DMS153 treated with DMSO at 0.1 percent for 48 hours (cell line): ENCODE measurements at regions not wholly inside any gene's neighbourhood (a gene's known extent, or its start where the extent isn't known, plus 50 kb on each side); places are given as distances from the start of the nearest gene placed in this dataset.

Experiments
- DNase-seq: peaks from one replicate; lab custom pipeline; 2025; ENCODE audit not compliant: unreplicated experiment; lab: John Stamatoyannopoulos, UW

- DNase-seq = no peak
Measured at GRCh38 chr5:38101897-38102296, 156.5 kb upstream of the EGFLAM start.

DNA sequence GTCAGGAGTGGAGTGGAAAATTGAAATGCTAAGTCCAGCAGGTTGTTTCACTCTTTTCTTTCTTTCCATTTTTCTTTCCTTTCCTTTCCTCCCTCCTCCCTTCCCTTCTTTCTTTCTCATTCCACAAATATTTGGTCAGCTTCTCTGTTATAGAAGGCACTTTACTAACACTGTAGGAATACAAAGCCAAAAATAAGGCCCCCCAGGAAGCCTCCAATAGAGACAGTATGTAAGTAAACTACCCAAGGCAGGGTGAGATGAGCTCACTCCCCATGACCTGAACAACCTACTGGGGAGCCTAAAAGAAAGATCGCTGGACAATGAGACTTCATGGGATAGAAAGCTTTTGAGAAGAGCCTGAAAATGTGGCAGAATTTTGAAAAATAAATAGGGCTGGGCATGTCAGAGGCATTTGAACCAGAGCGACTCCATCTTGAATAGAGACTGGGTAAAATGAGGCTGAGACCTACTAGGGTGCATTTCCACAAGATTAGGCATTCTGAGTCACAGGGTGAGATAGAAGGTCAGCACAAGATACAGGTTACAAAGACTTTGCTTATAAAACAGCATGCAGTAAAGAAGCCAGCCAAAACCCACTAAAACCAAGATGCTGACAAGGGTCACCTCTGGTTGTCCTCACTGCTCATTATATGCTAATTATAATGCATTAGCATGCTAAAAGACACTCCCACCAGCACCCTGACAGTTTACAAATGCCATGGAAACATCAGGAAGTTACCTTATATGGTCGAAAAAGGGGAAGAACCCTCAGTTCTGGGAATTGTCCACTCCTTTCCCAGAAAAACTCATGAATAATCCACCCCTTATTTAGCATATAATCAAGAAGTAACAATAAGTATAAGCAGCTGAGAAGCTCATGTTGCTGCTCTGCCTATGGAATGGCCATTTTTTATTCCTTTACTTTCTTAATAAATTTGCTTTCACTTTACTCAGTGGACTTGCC, 158.9 kb upstream of the EGFLAM start:
- no peak for DNase-seq

DNA sequence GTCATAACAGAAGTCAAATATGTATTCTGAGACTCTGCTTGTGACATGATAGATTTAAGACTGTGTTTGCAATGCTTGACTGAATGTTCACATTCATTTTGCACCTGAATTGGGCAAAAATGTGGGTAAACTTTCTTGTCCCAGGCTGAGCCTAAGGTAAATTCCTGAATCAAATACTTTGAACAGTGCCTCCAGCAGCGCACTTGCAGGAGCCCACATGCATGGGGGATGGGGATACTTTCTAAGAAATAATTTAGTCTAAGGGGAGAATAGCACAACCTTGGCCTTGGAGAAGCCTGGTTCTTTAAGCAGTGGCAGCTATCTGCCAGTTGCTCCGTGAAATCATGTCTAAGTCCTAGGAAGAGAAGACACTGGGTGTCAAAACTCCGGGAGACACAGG, 163.5 kb upstream of the EGFLAM start:
- DNase-seq = no peak

- DNase-seq = no peak
Measured at GRCh38 chr5:38093855-38094254, 164.5 kb upstream of the EGFLAM start.

- no peak for DNase-seq
Measured at GRCh38 chr5:38086777-38087176, 171.6 kb upstream of the EGFLAM start.

- no peak for DNase-seq
Measured at GRCh38 chr5:38079620-38080402, 178.5 kb upstream of the EGFLAM start.

- DNase-seq = no peak
Measured at GRCh38 chr5:38078161-38078560, 180.2 kb upstream of the EGFLAM start.

DNA sequence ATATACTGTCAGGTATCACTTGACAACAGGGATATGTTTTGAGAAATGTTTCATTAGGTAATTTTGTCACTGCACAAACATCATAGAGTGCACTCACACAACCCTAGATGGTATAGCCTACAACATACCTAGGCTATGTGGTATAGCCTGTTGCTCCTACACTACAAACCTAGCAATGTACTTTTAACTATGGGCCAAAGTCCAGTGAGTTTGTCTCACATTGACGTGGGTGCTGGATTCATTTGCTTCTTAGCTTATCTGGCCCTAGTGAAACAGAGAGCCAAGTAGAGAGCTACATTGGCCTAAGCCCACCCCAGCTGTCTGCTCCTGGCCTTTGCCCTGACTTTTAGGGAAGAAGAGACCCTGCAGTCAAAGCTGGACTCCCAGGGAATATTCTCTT, 180.7 kb upstream of the EGFLAM start:
- no peak for DNase-seq

GRCh38 chr5:38071831-38072694, 186.3 kb upstream of the EGFLAM start:
- DNase-seq = no peak

DNA sequence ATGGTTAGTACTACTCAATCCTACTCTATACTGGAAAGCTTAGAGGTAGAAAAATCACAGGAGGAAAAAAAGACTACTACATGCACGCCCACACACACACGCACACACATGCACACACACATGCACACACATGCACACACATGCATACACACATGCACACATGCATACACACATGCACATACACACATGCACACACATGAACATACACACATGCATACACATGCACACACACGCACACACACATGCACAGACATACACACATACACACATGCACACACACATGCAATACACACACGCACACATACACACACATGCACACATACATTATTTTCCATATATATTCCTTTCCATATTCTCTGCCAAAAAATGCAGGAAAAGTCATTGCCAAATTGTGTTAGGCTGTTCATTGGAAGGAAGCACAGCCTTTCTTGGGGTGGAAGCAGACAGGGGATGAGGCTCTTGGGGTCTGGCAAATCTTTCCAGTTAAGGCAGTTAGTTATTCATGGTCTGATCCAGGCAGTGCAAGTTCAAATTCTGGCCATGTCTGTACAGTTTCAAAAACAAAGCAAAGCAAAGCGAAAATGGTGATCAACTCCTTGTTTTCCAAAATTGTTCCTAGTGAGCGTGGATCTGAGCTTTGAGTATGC, 187.9 kb upstream of the EGFLAM start:
- no peak for DNase-seq

DNA sequence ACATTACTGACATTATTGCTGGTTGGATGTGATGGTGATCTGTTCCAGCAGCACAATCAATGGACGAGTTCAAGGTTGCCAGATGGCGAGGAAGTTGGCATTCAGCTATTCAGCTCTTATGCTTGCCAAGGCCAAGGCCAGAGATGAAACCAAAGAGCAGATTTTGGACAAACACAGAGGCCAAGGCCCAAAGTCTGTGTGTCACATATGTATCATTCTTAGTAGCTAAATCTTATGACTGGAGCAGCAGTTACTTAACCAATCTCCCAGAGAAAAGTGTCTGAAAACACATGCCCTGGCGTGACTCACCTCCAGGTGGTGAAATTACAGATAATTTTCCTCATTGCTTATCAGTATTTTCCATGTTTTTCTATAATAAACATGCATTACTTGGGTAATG, 189.0 kb upstream of the EGFLAM start:
- DNase-seq = no peak

DNA sequence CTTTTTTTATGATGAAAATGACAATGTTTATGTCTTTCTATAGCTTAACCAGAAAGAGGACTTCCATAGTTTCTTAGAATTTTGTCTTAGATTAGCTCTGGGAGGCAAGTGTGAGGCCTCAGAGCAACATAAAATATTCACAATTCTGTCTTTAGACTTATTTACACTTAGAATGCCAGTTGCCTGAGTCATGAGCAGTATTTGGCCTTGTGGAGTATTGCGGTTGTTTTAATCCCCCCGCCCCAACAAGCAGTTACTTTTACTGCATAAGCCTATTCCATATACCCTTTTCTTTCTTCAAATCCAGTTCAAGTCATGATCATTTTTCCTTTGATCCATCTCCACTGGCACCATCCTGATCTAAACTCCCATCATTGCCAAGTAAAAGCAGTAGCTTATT, 198.0 kb upstream of the EGFLAM start:
- no peak for DNase-seq

- DNase-seq = no peak
Measured at GRCh38 chr5:38059876-38060275, 198.5 kb upstream of the EGFLAM start.

- DNase-seq = no peak
Measured at GRCh38 chr5:38051711-38052511, 206.4 kb upstream of the EGFLAM start.

- DNase-seq = no peak
Measured at GRCh38 chr5:38048400-38048799, 208.6 kb upstream of the GDNF start.

DNA sequence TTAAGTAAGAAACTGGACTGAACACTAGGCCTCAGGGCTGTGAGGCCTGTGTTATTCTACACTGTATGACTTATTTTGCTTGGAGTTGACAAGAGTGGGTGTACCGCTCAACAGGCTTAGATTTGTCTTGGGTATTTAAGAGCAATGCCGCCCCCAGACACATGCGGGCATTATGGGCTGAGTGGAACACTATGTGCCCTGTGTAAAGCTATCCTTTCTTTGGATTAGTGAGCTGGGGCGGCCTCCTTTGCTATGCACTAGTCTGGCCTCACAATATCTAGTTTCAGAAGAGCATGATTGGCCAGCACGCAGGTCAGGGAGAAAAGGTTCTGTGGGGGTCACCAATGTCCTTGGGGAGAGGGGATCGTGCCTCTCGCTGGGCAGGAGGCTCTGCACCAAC, 206.3 kb upstream of the GDNF start:
- DNase-seq = no peak

- no peak for DNase-seq
Measured at GRCh38 chr5:38045446-38045845, 205.6 kb upstream of the GDNF start.

DNA sequence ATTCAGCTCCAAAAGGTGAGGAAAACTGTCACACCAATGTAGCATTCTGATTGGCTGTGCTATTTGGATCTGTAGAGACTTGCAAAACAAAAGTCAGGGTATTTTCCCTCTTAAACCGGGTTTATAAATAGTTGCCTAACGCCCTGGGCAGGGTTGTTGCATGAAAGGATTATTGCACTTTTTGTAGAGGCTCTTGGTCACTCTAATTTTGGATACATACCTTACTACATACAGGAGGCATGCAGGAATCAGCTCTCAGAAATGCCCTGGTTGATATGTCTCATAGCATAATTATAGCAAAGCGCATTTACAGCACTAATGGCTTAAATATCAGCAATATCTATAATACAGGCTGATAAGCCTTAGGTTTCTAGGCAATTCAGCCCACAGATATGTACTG, 200.0 kb upstream of the GDNF start:
- DNase-seq = no peak

GRCh38 chr5:38039091-38039490, 199.2 kb upstream of the GDNF start:
- DNase-seq = no peak

DNA sequence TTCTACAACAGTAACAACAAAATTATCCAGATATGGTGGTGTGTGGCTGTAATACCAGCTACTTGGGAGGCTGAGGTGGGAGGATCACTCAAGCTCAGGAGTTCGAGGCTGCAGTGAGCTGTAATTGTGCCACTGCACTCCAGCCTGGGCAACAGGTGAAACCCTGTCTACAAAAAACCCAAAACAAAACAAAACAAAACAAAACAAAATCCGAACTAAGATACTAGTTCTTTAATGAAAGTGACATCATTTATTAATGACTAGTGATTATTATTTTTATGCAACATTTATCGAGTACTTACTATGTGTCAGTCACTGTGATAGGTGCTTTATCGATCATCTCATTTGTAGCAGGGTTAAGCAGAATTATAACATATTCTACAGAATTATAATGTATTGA, 196.9 kb upstream of the GDNF start:
- DNase-seq = no peak
